NCI-H526 (cell line): ENCODE measurements at regions not wholly inside any gene's neighbourhood (a gene's known extent, or its start where the extent isn't known, plus 50 kb on each side); places are given as distances from the start of the nearest gene placed in this dataset.
"Not testable (repeated sequence)": the region's sequence is repeated elsewhere in the genome, so short reads cannot be mapped to it uniquely, and the experiment has no call there.

Source experiments
- DNase-seq, 2 experiments: peaks; one replicate each; lab custom pipeline; 2025; lab: John Stamatoyannopoulos, UW

DNA sequence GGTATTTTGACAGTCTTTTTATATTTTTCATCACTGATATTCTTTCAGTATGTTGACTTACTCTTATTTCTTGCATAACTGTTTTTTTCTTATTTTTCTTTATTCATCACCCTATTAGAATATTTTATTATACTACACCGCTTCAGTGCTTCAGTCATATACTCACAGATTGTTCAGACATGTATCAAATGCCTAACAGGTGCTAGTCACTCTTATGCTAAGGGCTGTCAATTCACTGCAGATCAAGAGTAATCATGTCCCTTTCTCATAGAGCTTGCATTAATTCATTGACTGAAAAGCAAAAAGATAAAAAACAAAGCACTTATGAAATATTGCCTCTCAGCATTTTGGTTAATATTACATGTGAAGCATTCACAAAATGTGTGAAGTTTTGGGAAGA is 1435.6 kb downstream of the STIM2 start:
- DNase-seq, result no peak

DNA sequence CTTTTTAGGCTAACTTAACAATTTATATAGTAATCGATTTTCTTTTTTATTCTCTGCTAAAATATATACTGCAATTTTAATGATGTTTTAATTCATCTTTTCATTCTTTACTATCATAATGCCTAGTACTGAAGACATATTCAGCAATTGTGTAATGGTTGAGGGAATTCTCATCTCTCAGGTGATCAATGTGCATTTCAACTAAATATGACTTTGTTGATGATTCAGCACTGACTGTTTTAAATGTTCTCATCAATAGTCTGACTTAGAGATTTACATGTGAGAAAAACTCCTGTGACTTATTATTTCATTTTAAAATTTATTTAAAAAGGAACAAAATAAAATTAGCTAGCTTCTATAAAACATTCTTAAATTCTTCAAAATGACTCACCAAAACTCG is 1450.3 kb downstream of the STIM2 start:
- DNase-seq, result no peak

DNA sequence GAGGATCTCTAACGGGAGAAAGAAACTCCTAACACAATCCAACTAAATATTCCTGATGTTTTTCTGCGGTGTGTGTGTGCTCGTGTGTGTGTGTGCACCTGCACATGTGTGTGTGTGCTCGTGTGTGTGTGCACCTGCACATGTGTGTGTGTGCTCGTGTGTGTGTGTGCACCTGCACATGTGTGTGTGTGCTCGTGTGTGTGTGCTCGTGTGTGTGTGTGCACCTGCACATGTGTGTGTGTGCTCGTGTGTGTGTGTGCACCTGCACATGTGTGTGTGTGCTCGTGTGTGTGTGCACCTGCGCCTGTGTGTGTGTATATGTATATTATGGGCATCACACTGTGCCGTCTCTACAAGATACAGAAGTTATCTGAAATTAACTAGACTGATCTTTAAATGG is 1451.9 kb downstream of the STIM2 start:
- not testable (repeated sequence) for DNase-seq

DNA sequence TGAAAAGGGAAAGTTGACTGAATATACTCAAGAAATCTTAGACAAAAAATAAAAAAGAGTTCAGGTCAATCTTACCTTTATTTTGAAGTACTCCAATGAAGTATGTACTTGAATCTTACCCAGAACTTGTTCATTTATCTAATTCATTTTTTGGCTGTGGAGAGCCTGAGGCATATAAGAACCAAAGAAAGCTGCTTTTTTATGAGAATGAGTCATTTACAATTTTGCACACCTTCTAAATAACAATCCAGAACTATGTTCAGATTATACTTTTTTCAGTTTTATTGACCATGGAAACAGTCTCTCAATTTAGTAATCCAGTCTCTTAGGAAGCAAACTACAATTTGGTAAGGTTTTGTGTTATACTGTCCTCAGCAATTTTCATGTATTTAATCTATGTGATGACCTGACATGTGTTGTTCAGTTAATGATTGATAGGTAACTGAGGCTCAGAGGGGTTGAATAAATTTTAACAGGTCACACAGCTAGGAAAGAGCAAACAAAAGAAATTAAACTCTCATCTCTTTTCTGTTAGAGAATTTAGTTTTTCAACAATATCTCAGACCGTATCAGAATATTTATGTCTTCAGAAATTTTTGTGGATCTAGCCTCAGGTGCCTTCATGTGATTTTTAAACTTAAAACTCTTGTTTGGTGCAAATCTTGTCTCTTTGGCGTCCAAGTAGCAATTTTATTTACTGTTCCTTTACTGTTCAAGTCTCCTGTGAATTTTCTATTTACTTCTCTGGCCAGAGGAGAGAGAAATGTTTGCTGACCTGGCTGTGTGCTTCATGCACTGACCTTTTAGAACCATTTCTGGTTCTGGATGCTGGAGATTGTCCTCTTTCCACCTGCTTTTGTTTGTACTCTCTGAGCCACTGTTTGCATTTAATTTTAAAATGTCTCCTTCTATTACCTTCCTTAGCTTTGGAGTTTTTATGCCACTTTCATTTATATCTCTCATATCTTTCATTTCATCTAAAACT is 1453.4 kb downstream of the STIM2 start:
- DNase-seq, result no peak

DNA sequence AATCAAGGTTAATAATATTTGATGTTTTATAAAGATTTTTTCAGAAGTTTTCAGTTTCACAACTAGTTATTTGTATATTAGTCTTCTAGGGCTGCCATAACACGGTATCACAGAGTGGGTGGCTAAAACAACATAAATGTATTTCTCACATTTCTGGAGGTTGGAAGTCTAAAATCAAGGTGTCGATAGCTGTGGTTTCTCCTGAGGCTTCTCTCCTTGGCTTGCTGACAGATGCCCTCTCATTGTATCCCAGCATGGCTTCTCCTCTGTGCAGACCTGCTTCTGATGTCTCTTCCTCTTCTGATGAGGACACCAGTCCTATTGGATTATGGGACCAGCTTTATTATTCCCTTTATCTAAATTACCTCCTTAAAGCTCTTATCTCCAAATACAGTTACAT is 1456.6 kb downstream of the STIM2 start:
- DNase-seq, result no peak

DNA sequence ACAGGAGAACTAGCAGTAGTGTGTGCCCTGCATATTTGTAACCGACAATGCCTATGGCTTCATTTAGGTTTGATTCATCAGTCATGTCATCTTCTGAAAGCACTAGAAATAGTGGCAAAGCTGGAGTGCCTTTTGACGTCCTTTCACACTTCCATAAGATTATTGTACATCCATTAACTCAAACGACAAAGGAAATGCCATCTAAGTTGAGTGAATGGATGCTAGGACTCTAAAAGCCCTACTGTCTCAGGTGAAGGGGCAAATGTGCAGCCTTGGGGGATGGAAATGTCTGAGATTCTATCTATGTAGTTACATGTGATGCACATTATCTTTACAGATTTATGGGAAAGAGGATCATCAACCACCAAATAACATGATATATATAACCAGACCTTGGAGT is 1473.6 kb downstream of the STIM2 start:
- no peak for DNase-seq

DNA sequence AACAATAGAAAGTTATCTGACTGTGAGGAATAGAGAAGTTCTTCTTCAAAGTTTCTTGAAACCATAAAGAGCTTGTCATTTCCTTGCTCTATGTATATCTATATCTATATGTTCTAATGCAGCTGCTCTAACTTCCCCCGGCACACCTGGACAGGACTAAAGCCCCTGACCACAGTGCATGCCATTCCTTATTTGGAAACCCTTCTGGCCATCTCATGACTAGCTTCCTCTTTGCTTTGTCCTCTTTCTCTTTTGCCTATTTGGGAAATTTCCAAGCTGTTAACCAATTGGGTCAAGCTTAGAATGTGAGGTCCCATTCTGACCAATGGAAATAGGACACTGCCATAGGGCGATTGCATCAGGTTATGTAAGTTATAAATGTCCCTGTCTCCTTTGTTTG is 1481.1 kb downstream of the STIM2 start:
- no peak for DNase-seq

DNA sequence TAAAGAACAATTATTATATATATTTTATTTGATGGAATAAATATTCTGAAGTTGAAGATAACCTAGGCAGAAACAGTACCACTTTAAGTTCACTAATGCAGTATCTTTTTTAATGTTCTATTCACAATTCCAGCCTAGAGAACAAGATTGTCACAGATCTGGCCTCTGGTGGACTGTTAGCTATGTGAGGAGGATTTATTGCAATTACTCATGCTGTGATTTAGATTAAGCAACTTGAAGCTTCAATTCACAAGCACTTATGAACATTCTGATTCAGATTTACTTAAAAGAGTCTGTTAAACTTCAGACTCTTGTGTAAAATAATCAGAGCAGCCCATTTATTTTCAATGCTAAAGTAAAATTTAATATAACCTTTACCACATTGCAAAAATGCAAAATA is 1489.8 kb downstream of the STIM2 start:
- no peak for DNase-seq

DNA sequence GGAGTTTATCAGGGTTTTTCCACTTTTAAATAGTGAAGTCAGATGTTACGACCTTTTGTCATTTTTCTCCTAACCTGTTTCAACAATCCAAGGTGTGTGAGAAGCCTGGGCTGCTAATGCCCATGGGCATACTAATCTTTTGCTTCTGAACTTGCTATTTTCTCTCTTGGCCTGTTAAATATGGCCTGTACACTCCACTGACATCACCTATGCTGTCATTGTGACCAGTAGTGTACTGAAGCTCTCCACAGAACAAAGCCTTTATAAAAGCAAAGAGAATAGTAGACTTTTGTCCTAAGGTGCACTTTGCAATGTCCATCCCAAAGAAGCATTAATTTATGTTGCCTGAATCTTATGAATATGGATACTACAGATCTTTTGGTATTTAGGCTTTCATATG is 1490.5 kb downstream of the STIM2 start:
- DNase-seq, result no peak

DNA sequence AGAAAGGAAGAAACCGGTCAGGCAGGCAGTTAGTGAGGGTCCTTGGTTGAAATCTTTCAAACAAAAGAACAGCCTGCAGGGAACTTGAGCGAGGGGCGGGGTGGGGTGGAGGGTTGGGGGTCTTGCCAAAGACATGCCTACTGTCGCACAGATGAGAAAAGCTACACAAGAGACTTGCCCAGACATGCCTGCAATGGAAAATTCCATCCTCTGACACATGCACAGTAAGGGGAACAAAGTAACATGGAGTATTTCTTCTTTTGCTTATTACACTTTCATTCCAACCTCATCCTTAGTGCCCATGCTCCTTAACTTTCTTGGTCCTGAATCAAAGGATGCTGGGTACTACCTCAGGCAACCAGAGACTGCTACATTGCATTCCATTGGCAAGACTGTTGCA is 1491.2 kb downstream of the STIM2 start:
- DNase-seq, result no peak

DNA sequence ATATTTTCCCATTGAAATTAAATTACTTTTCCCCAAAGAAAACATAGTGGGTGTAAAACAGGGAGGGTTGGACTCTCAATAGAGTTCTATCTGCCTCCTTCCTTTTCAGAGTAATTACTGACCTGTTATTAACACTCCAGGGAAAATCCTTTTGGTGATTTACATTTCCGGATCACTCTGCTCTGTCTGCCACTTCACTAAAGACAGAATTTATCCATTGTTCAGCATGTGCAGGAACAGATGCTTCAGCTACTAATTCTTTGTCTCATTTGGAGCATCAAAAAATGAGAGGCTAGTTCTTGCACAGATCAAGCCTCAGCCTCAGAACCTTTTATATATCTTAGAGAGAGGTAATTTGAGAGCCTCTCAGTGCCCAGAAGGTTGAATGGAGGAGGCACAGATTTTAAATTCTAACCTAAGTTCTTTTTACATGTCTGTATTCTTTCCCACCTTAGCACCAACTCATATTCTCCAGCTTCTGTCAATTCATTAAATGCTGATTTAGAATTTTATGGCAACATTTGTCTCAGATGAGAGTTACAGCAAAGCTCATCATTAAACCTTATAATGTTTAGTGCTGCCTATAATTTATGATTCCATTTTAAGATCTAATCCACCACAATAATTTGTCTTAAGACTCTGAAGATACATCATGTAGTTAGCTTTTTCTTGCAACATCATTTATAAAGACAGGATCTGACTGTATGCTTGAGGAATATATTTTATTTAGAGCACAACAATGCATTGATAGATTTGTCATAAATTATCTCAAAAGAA is 1494.4 kb downstream of the STIM2 start:
- no peak for DNase-seq

DNA sequence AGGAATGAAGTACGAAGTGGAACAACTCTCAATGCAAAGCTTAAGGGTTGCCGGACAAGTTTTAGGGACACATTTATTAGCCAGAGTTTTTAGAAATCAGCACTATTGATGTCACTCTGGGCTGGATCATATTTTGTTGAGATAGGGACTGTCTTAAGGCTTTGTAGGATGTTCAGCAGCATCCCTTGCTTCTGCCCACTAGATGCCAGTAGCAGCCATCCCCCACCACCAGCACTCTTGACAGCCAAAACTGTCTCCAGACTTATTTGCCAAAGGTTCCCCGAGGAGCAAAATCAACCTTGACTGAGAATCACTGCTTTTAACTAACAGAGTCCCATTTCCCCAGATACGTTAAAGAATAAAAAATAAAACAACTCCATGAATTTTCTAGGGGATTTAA is 1497.3 kb downstream of the STIM2 start:
- DNase-seq, result no peak

DNA sequence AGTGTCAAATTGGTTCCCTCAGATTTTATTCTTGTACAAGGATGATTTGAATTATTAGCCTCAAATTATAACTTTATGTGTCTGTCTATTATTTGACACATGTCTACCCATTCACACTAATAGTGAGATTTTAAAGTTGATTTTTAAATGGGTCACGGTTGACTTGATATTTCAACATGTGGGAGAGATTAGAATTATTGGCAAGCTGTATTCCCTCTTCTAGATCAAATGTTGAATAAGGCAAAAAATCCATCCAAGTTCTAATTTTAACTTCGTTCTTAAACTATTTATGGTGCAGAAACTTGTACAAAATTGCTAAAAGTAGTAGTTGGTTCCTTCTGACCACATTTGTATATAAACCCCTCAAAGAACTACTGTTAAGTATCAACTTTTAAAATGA is 1498.0 kb downstream of the STIM2 start:
- no peak for DNase-seq

DNA sequence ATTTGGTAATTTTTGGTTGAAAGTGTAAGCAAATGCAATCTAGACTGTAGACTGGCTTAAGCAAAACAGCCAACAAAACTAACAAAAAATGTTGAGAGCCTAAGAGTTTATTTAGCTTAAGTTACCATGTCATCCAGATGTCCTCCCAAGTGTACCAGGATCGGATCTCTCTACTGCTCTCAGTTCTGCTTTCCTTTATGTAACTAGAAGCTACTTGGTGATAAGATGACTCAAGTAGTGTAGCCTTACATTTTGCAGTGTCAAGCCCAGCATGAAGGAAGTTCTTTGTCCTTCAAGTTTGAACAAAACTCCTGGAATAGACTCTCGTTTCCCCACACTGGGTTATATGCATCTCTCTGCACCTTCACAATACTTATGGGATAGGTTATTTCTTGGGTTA is 1500.0 kb downstream of the STIM2 start:
- DNase-seq, result no peak

DNA sequence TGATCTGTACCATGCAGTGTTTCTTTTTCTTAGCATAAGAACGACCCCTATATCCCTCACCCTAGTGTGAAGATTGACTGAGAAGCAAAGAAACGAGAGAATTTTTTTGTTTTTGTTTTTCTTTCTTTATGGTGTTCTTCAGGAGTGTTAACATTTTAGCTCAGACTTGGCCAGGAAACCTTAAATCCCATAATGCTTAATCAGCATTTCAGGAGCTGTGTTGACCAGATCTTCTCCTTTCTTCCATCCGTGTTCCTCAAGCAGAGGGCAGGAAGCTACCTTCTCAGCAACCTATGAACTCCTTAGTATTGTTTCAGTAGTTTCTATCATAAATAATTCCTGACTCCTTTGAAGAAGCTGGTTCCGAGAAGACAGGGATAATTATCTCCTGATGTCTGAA is 1501.5 kb downstream of the STIM2 start:
- no peak for DNase-seq

DNA sequence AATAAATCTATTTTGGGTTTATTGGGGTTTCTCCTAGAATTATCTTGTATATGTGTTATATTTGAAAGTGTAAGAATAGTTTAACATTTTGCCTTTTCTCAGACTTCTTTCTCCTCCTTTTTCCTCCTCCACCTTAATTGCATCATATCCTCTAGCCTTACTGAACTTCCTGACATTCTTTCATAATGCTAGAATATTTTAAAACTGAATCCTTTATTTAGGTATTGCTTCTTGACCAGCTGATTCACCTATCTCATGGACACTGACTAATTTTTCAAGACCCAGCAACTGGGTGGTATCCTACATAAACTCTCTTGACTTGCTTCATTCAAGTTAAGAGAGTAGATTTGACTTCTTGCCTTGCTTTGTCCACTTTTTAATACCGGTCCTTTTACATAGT is 1508.9 kb downstream of the STIM2 start:
- no peak for DNase-seq

DNA sequence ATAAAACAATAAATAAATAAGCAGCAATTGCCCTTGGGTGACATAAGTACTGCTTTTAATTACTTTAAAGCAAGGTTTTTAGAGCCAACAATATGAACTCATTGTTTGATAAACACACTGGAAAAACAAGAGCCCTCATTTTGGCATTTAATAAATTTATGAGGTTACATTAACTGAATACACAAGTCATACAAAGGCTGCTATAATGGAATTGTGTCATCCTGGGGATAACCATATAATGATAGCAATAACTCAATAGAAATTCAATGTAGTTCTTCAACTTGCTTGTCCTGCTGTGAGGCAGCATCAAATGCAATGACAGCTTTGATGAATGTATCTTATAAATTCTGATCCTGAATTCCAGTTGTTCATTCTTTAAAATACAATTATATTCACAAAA is 1512.5 kb downstream of the STIM2 start:
- DNase-seq, result no peak

DNA sequence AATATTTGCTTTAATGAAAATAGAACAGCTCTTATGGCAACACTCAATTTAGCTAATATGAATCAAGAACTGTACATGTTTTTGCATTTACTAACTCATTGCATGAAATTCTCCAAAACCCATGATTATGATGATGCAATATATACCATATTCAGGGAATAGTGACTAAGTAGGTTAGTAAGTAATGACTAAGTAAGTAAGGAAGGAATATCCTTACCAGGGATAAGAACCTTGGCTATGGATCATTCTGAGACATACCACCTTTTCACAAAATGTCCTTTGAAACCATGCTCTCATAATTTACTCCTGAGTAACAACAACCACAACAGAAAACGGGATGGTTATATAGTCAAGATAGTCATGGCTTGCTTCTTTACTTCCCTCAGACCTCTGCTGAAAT is 1513.0 kb downstream of the STIM2 start:
- DNase-seq, result no peak

DNA sequence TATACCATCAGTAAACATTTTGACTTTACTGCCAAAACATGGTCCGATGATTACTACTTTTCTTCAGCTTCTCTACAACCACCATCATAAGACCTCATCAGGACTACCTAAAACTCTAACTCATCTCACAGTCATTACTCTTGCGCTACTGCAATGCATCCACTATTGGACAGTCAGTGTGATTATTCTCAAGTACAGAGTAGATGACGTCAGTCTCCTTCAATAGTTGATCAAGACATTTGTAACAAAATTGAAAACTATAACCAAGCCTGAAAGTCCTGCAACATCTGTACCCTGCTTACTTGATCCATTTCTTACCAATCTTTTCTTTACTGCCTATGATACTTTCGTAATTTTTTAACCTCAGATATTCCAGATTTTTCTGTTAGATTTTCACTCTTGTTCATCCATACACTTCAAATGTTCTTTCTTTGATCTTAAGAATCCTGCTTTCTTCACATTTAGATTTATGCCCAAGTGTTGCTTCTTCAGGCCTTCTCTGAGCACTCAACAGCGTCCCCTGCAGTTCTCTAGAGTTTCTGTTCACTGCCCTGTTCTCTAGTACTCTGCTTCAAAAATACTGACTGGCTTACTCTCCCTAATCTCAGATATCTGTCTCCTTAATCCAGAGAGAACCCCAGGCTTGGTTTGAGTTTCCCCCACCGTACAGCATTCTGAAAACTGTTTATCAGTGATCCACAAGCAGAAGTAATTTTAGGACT is 1517.6 kb downstream of the STIM2 start:
- no peak for DNase-seq

DNA sequence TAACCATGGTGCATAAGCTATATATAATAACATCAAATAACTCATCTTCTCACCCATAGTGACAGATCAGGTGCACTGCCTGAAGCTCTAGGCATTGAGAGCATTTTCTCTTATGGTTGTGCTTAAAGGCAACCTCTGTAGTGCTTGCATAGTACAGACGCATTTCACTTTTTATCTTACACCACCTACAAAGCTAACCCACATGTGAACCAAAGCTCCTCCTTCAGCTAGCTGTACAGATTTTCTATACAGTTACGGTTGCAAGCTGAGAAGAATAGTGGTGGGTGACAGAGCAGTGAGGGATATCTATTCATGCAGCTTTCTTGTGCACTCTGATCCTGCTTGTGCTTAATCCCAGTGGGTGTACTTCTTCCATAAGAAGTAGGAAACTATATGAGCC is 1525.2 kb downstream of the STIM2 start:
- no peak for DNase-seq

DNA sequence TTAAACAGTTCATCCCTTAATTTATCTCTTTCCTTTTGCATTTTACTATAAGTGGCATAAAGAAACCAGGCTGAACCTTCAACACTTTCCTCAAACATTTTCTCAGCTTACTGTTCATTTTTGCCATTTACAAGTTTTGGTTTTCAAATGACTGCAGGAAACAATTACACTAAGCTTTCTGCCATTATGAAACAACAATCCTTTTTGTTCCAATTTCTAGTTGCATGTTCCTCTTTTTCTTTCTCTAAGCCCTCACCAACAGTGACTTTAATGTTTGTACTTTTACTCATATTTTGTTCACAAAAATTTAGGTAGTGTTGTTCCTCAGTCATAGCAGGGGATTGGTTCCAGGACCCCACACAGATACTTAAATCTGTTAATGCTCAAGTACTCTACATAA is 1526.1 kb downstream of the STIM2 start:
- no peak for DNase-seq

DNA sequence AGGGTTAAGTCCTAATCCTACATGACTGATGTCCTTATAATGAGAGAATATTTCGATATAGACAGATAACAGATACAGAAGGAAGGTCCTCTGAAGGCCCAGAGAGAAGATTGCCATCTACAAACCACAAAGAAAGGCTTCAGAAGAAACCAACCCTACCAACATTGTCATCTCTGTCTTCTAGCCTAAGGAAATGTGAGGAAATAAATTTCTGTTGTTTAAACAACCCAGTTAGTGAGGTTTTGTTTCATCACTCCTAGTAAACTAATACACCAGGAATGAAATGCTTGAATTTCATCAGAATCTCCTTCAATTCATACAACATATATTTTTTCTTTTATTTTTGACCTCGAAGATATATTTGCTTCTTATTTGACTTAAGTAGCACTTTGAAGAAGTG is 1527.8 kb downstream of the STIM2 start:
- DNase-seq, result no peak

DNA sequence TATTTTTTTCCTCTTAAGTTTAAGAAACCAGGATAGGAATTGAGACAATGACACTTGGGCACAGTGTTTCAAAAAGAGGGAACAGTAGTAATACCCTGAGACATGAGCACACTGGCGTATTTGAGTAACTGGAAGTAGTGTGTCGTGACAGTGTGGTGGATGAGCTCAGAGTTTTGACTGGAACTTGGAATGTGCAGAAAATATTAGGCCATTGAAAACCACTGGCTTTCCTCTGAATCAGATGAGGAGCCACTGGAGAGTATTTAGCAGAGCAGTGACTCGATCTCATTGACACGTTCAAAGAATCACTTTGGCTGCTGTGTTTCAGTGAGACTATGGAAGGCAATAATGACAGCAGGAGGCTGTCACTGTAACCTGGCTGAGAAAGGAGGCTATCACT is 1531.2 kb downstream of the STIM2 start:
- no peak for DNase-seq
